ENCODE measurements at regions not wholly inside any gene's neighbourhood (a gene's known extent, or its start where the extent isn't known, plus 50 kb on each side); places are given as distances from the start of the nearest gene placed in this dataset.

DNA sequence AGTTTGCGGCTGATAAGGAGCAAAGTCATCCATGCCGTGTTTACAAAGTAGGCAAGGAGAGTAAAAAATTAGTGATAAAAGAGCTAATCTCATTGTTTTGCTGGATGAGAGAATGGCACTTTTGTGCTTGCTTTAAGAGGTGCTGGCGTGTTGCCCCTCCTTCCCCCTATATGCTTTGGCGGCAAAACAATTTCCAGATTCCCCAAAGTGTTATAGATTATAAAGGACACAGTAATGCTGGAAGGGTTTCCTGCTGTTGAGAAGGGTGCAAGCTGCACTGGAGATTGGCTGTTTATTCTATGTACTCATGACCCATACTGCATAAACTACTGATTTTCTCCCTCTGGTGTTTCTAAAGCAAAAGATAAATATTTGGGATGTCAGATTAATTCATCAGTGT, 338.9 kb upstream of the MAP3K7 start:
- DNase-seq: no peak

DNA sequence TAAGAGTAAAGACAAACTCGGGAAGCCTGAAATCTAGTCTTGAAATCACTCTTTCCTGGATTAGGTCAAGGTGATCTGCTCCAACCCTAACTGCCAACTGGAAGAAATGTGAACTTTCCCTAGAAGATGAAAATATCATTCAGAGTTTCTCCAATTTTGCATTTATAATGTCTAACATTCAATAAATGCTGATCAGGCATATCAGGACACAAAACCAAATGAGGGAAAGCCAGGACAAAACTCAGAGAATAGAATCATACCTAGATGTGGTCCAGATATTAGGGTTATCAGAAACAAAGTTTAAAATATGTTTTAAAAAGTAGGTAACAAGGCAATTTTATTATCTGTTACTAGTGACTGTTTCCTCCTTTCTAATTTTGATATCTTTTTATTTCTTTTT, 335.5 kb upstream of the MAP3K7 start:
- DNase-seq: no peak

DNA sequence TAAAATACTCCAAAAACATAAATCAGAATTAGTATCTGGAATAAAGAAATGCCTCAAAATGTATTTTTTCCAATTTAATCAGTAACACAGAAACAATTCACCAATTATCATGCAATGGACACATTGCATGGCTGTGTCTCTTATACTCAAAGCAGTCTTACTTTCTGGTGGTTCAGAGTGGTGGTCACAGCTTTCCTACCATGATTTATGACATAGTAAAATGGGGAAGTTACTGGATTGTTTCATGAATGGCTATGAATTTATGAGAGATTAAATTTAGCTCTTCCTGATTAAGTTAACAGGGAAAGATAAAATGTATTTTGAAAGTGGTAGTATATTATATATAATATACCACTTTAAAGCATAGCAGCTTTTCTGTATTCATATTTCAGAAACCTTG, 331.5 kb upstream of the MAP3K7 start:
- no peak for DNase-seq

DNA sequence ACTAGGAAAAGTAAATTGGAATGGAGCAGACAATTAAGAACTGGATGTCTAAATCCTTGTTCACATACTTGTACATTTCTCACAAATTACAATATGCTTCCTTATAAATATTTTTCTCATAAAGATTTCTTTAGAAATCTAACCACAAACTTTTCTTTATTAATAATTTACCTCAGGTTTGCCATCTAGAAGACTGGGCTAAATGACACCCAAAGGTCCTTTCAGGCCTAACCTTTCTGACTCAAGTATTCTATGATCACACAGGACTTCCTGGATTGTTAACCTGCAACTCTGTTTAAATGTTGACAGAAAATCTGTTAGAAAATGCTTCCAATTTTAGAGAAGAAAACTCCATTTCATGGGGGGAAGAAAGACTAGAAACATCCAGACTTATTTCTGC, 330.5 kb upstream of the MAP3K7 start:
- DNase-seq: no peak

DNA sequence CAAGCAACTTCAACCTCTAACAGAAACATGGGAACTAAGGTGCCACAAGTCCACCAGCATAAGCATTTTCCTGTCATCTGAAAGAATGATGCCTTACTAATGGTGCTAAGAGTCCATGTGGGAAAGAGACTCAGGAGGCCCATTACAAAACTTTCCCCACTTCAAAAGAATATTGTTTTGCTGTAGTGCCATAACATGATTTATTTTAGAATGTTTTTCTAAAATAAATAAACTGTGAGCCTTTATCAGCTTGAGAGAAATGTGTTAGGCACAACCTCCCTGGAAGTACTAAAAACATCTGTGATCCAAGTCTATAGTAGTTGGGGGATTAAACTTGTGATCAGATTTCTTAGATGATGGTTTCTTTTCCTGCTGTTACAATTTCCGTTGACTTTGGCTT, 330.1 kb upstream of the MAP3K7 start:
- no peak for DNase-seq

DNA sequence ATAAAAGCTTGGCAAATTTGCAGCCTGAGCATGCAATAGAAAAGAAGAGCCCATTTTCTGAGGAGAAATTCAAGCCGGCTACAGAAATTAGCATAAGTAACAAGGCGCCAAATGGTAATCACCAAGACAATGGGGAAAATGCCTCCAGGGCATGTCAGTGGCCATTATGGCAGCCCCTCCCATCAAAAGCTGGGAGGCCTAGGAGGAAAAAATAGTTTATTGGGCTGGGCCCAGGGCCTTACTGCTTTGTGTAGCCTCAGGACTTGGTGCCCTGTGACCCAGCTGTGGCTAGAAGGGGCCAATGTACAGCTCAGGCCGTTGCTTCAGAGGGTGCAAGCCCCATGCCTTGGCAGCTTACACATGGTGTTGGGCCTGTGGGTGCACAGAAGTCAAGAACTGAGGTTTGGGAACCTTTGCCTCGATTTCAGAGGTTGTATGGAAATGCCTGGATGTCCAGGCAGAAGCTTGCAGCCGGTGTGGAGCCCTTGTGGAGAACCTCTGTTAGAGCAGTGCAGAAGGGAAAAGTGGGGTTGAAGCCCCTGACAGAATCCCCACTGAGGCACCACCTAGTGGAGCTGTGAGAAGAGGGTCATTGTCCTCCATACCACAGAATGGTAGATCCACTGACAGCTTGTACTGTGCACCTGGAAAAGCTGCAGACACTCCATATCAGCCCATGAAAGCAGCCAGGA, 328.5 kb upstream of the MAP3K7 start:
- no peak for DNase-seq

DNA sequence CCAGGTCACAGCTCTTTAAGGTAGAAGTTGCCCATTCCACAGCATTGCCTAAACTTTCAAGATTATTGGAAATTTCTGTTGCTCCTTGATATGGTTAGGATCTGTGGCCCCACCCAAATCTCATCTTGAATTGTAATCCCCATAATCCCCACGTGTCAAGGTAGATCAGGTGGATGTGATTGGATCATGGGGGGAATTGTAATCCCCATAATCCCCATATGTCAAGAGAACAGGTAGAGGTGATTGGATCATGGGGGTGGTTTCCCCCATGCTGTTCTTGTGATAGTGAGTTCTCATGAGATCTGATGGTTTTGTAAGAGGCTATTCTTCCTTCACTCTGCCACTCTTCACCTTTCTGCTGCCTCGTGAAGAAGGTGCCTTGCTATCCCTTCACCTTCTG, 327.4 kb upstream of the MAP3K7 start:
- no peak for DNase-seq

DNA sequence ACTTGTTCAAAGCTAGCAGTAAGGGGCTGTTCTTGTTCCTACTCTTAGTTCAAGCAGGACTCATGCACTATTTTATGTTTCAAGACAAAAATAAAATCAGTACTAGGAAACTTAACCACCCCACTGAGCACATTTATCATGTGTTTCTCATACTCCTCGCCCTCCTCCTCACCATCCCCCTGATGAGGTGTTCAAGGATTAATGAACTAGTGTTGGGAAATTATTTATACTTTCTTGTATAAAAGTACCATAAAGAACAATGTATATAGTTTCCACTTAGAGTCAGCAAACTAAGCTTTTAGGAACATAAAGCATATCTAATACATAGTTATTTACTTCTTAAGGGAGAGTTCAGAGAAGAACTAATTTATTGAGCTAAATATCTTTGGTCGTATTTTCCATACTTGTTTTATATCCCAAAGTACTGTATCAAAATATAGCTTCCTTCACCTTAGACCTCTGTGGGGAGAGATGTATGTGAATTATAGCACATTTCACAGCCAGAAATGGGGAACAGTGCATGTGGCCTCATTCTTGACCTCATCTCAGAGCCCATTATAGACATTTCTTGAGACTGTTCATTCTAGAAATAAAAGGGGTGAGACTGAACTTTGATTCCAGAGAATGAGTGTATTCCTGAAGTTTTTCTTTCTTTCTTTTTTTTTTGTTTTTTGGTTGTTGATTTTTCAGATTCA, 326.5 kb upstream of the MAP3K7 start:
- no peak for DNase-seq

DNA sequence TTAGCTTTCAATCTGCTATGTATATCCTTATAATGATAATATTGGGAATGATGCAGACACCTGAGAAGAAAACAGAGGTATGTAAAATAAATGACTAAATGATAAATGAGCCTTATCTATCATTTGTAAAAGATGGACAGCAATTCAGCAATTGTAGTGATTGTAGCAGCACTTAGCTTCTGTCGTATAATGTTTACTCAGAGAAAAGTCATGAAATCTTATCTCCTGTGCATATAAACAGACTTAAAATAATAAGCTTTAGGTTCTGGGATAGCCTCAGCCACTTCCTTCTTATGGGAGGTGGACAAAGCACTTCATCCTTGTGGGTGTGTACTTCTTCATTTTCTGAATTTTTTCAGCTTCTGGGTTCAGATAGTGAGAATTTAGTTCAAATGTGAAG, 324.8 kb upstream of the MAP3K7 start:
- no peak for DNase-seq

DNA sequence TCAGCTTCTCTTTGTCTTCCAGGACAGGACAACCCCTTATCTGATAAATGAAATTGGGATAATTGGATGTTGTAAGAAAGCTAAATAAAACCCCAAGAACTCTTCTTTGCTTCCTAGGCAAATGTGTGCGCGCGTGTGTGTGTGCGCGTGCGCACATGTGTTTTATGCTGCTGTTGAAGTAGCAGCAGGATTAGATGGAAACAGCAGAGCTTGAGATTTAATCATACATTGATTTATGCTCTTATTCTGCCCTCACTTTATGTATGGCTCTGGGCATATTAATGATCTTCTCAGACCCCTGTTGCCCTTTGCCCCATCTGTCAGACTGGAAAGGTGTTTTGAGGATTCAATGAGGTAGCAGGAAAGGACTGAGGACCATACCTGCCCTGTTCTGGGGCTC, 324.0 kb upstream of the MAP3K7 start:
- DNase-seq: no peak

DNA sequence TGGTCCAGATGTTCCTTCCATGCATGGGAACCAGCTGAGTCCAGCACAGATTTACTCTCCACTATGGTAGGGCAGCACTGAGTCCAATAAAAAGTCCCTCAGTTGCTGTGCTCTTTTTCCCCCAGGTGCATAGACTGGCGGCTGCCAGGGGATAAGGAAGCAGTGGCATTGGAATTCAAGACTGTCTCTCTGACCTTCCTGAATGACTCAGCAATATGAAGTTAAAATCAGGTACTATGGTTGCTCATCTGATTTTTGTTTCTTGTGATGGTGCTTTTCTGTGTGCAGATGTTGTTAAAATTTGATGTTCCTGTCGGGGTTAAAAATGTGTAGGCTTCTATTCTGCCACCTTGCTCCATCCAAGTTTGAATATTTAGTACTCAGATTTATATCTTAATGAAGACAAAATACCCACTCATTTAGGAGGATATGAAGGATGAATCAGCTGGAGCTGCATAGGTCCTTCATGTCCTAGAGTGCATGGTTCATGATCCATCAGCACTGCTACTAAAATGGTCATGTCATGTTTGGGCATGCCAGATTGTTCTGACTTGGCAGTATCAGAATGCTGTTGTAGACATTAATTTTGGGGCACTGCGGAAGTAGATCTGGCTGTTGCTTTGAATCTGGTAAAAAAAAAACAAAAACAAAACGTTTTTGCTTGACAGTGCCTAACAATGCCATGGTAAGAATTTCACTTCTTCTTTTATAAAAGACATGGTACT, 321.2 kb upstream of the MAP3K7 start:
- DNase-seq: no peak

DNA sequence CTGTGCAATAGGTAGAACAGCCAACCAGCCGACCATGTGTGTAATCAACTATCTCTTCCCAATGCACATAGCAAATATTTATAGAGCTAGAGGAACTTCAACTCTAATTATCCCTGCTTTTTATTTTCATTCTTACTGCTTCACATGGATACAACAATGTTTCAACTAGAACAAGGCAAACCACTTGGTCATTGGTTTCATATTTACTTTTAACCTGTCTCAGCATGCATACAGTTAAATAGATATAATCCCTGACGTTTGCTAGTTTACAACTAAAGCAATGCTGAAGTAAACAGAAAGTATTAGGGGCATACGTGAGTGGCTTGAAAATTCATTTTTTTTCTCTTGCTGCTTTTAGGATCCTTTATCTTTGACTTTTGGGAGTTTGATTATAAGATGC, 318.5 kb upstream of the MAP3K7 start:
- DNase-seq: no peak

DNA sequence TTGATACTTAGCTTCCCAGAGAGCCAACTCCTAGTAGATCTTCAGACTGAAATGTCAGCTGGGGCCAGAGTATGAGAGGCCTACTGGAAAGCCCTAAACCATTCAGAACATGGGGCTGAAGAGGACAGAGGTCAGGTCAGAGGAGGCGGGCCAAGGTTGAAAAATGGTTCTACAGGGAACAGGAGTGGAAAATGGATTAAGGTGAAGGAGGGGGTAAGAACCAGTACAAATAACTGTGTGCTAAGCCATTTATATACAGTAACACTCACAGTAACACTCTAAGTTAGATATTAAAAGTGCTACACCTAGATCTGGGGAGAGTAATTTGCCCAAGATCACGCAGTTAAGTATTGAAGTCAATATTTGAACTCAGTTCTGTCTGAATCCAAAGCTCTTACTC, 313.2 kb upstream of the MAP3K7 start:
- no peak for DNase-seq

DNA sequence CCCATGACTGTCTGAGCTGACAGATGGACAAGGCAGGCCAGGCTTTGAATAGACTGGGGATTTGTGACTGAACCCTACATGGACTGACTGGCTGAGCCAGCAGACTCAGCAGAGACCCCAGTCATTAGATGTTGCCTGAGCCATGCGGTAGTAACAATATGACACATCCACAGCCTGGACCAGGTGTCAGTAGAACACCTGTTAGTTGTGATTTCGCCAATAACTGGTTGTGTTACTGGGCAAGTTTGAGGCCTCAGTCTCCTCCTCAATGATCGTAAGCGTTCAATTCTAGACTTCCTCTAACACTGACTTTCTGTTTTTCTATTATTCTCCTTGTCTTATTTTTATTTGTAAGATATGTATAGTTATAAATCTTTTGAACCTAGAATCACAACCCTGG, 311.9 kb upstream of the MAP3K7 start:
- no peak for DNase-seq

DNA sequence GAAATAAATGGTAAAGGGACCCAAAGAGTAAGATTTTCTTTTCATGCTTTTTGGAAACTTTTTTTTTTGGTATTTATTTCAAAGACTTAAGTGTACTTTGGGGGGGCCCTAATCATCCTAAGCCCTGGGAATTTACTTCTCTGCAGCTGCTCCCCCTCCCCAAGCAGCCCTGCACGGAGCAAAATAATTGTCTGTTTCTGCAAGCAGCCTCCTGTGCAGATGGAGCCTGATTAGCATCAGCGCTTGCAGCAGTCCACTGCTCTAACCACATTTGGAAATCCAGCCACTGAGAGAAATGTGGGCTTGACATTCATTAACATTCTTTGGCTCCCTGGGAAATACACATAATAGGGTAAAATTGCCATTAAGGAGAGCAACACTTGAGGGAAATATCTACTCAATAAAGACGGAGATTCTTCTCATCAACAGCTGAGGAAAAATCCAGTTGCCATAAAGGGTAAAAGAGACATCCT, 309.2 kb upstream of the MAP3K7 start:
- no peak for DNase-seq

DNA sequence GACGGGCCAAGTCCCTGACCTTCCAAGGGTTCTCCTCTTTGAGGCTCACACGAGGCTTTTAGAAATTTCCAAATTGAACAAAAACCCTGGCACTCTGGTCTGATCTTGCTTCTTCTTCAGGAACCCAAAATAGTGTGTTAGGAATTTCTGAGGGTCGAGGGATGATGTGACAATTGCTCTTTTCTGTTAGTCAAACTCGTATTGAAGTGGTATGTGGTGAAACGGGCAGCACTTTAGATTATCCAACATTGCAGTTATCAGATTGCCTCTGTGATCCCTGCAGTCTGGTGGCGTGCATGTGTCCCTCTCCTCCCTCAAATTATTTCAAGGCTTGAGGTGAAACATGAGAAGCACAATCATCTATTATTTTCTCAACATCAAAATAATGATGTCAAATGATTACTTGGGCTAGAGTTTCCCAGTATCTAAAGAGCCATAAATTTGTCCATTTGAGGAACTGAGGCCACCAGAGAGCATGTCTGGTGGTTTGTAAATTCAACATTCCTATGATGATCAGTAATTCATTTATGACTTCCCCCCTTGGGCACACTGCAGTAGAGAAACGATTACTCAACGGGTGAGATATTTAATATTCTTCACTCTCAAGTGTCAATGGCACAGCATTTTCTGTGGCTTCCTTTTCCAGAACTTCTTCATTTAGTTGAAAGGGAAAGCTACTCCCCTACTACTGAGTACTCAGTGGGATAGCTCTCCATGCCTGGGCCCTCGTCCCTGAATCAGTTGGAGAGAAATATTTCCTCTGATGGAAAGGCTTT, 308.6 kb upstream of the MAP3K7 start:
- no peak for DNase-seq

DNA sequence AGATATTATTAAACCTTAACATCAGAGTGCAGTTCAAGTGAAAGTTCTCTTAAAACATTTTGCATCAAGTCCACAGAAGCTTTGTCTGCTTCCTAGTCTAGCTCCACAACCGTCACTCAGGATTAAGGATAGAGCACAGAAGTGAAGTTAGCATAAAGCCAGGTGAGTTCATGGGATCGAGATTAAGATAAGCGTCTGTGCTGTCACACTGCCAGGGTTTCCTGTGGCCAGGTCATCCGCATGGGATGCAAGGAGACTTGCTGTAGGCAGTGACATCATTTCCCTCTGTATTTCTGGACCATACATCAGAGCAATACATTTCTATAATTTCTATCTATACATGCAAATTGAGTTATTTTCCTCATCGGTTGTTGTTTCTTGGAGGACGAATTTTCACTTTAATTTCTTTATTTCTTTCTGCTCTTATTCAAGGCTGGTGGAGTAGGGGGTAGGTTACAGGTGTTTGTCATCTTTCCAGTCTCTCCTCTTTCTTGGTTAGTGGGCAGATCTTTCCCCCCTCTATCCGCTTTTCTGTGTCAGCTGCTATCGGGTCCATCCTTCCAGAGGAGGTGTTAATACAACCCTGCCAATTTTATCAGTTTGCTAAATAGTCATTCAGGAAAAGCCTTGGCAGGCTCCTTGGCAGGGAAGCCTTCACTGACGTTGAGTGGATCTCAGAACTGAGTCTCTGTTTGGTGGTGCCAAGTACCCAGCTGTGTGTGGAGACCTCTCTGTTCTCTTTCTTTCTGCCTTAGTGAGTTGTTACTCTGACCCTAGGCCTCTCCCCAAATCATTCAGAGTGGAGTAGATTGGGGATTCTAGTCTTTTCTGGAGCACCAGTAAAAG, 307.6 kb upstream of the MAP3K7 start:
- no peak for DNase-seq

DNA sequence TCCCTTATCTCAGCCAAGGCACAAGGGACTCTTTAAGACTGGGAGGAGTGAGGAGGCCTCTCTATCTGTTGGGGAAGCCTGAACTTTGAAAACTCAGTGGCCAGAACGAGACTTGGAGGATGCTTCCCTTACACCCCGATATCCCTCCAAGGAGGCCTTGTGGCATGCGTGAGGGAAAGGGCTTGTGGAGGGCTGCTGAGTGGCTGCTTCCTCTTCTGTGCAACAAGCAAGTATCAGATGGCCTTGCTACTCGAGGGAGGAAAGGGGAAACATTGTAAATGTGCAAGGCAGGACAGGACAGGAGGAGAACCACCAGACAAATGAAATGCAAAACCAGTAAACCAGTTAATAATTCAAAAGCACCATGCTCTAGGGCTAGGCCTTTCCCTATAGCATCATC, 306.5 kb upstream of the MAP3K7 start:
- DNase-seq: no peak

DNA sequence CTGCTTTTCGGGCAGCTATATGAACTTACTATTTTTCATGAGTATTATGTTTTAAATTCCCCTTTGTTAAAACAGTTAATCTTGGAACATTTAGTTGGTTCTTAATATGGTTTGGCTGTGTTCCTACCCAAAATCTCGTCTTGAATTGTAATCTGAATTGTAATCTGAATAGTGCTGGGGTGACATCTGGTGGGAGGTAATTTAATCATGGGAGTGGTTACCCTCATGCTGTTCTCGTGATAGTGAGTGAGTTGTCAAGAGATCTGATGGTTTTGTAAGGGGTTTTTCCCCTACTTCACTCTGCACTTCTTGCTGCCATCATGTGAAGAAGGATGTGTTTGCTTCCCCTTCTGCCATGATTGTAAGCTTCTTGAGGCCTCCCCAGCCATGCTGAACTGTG, 305.4 kb upstream of the MAP3K7 start:
- DNase-seq: no peak

DNA sequence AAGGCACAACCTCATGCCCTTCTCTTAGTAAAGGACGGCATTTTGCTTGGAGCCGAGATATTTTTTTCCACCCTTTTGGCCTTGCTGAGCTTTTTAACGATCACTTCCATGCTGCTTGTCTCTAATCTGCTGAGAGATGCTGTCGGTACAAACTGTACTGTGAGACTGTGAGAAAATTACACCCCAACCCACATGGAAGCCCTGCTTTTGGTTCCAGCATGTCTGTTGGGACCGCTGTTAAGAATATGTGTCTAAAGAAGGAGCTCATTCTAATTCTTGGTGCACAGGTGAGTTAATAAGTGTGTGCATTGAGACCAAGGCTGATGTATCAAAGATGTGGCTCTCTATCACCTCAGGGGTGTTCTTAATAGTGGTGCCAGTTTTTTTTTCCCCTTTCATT, 304.5 kb upstream of the MAP3K7 start:
- DNase-seq: no peak

DNA sequence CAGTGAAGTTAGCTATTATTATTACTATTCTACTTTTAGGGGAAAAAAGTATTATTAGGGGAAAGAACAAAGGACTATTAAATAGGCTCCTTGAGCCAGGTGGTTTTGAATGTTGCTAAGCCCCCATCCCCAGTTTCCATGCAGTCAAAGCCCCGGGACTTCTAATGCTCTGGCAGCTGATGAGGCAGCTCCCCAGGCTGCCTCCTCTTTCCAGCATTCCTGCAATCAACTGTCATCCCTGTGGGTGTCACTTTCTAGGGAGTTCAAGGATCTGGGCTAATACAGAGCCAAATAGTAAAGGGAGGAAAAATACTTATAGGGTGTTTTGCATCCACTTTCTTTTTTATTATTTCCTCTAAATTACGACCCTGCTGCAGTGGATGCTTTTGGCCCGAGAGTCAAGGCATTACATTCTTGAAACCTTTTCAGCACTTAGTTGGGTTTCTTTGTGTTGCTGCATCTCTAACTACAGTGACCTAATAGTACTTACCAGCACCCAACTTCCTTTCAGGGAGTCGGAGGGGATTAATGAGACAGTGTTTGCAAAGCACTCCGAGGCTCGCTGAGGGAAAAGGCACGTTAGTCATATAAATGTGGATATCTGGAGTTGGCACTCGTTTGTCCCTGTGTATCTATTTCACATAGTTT, 303.9 kb upstream of the MAP3K7 start:
- no peak for DNase-seq

DNA sequence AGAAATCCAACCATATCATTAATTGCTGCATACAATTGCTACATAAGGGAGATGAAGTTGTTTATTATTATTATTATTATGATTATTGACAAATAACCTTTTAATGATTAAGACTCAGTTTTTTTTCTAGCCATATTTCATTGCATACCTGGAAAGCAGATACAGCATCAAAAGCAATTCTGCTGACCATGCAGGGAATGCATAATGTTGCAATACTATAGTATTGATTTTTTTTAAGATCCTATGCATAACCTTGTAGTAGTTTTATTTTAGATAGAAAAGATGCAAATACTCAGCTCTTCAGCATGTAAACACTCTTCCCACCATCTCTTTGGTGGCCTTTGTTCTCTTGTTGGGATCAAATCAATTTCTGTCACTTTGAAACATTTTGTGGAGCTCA, 300.9 kb upstream of the MAP3K7 start:
- no peak for DNase-seq
